Ovary (tissue), 3 donors: ENCODE measurements at regions not wholly inside any gene's neighbourhood (a gene's known extent, or its start where the extent isn't known, plus 50 kb on each side); places are given as distances from the start of the nearest gene placed in this dataset.

Experiments used
- CTCF ChIP-seq, 3 donors: fragments of 450-650 bp in 2 of 3; fragments of 200-600 bp in 1 of 3; IDR thresholded peaks; one replicate each; pipeline versions ENCODE4 v1.5.1 to v1.8.0; 2016 to 2022; ENCODE audit warnings: antibody characterized with exemption in 3 of 3, mild to moderate bottlenecking in 1 of 3
- EP300 ChIP-seq: sonication (generic); formaldehyde crosslinking; IDR thresholded peaks from one replicate; pipeline ENCODE4 v1.6.1; 2017; ENCODE audit warnings: antibody characterized with exemption
- POLR2A ChIP-seq: fragments of 450-650 bp; IDR thresholded peaks from one replicate; pipeline ENCODE4 v1.6.1; 2017; ENCODE audit warnings: antibody characterized with exemption, mild to moderate bottlenecking, moderate library complexity
- donor health status: DM: no; HTN: no; CAD: no.

- TF ChIP-seq POLR2A (no peak), CTCF (IDR thresholded peaks at IDR 0.05) (peak in 1 of 3 donors; percentile 23), EP300 (no peak)
Observed at GRCh38 chr9:86500667-86501435, 146.6 kb upstream of the TUT7 start.
